ENCODE measurements at regions not wholly inside any gene's neighbourhood (a gene's known extent, or its start where the extent isn't known, plus 50 kb on each side); places are given as distances from the start of the nearest gene placed in this dataset.

DNA sequence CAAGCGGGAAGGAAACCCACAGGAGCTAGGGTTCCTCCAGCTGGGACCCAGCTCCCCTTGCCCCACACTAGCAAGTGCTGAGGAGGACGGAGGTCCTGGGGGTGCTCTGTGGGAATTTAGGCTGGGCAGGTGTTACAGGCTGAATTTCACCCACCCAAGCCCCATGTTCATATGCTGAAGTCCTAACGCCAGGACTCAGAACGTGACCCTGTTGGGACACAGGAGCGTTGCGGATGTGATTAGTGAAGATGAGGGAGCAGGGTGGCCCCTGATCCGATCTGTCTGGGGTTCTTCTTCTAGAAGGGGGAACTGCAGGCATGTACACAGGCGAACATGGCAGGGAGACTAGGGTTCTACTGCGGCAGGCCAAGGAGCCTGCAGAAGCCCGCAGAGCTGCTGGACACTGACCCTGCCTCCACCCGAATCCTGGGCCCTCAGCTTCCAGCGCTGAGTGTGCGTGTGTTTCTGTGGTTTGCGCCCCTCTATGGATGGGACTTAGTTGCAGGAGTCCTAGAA is 103.4 kb upstream of the FGF3 start:
- intact Hi-C loops (cut with DNase I; ENCODE audit: low total_unique reads) = no loop called here
- peak in 1 of 2 donors; percentile 28 for DNase-seq (ENCODE audit: low spot score in 2 of 2)

DNA sequence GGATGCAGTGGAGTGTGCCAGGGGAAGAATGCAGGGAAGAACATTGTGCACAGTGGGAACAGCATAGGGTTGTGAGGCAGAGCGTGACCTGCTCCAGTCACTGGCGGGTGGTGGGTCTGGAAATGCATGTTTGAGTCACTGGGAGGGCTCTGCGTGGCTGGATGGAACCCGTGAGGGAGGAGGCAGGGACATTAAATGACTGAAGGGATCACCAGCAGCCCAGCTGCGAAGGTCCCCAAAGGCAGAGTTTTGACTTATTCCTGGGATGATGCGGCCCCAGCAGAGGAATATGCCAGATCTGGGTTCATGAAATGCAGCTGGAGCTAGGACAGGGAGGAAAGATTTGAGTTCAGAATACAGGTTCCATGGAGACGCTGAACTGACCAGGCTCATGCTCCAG is 104.0 kb upstream of the FGF3 start:
- H3K4me3 ChIP-seq = no peak overlapping the region
- H3K27ac ChIP-seq = peak overlapping the region in 1 of 2 donors; percentile 43
- intact Hi-C loops (cut with DNase I; ENCODE audit: low total_unique reads) = no loop called here
- TF ChIP-seq CTCF (IDR thresholded peaks at IDR 0.05) = no peak
- TF ChIP-seq POLR2AphosphoS5 (IDR thresholded peaks at IDR 0.05) = no peak
- no peak for TF ChIP-seq POLR2A (IDR thresholded peaks at IDR 0.05)
- peak in 1 of 2 donors; percentile 30 for DNase-seq (ENCODE audit: low spot score in 2 of 2)
- H3K27me3 ChIP-seq = peaks cover 0 to 2% of the 10 kb centered on the region in 2 donors
- no peaks in the 10 kb centered on the region for H3K9me3 ChIP-seq
- peaks cover 3 to 6% of the 10 kb centered on the region in 2 donors for H3K4me1 ChIP-seq
- no peaks in the 10 kb centered on the region for H3K36me3 ChIP-seq

More for the DNA sequence above, 103.4 kb upstream of the FGF3 start:
- no peaks in the 10 kb centered on the region for H3K36me3 ChIP-seq
- H3K4me3 ChIP-seq = no peak overlapping the region
- H3K27me3 ChIP-seq = no peaks in the 10 kb centered on the region
- peak overlapping the region in 1 of 2 donors; percentile 43 for H3K27ac ChIP-seq
- H3K4me1 ChIP-seq = peaks cover 3 to 8% of the 10 kb centered on the region in 2 donors
- H3K9me3 ChIP-seq = no peaks in the 10 kb centered on the region
- TF ChIP-seq POLR2AphosphoS5 (IDR thresholded peaks at IDR 0.05) = no peak
- no peak for TF ChIP-seq CTCF (IDR thresholded peaks at IDR 0.05)
- TF ChIP-seq POLR2A (IDR thresholded peaks at IDR 0.05) = no peak

- TF ChIP-seq CTCF (IDR thresholded peaks at IDR 0.05) = no peak
- TF ChIP-seq POLR2A (IDR thresholded peaks at IDR 0.05) = no peak
- no peak for TF ChIP-seq POLR2AphosphoS5 (IDR thresholded peaks at IDR 0.05)
- H3K4me1 ChIP-seq = no peaks in the 10 kb centered on the region
- no peak overlapping the region for H3K4me3 ChIP-seq
- DNase-seq (ENCODE audit: low spot score in 2 of 2) = no peak
- H3K27ac ChIP-seq = no peak overlapping the region
- intact Hi-C loops (cut with DNase I; ENCODE audit: low total_unique reads) = no loop called here
- H3K27me3 ChIP-seq = peaks cover 0 to 2% of the 10 kb centered on the region in 2 donors
- H3K36me3 ChIP-seq = no peaks in the 10 kb centered on the region
- H3K9me3 ChIP-seq = no peaks in the 10 kb centered on the region
These were observed 104.6 kb upstream of the FGF3 start for GRCh38 chr11:69923641-69924307.

GRCh38 chr11:69924308-69925161 is 105.3 kb upstream of the FGF3 start:
- Histone ChIP-seq H3K9me3 (peaks cover 0 to 3% of the 10 kb centered on the region in 2 donors), H3K36me3 (no peaks in the 10 kb centered on the region), H3K27me3 (peaks cover 0 to 2% of the 10 kb centered on the region in 2 donors), H3K4me3 (no peak overlapping the region), H3K4me1 (no peaks in the 10 kb centered on the region), H3K27ac (no peak overlapping the region)
- TF ChIP-seq POLR2AphosphoS5 (IDR thresholded peaks at IDR 0.05) (no peak), CTCF (IDR thresholded peaks at IDR 0.05) (no peak), POLR2A (IDR thresholded peaks at IDR 0.05) (no peak)
- intact Hi-C loops (cut with DNase I; ENCODE audit: low total_unique reads) = no loop called here
- DNase-seq (ENCODE audit: low spot score in 2 of 2) = peak in 1 of 2 donors; percentile 7

All from breast epithelium (tissue), 4 donors.